OCI-LY1 (cell line): ENCODE measurements at regions not wholly inside any gene's neighbourhood (a gene's known extent, or its start where the extent isn't known, plus 50 kb on each side); places are given as distances from the start of the nearest gene placed in this dataset.

ENCODE experiments used
- H2AFZ ChIP-seq: fragments of 200-600 bp; sonication (generic), shearing (Covaris generic); 2 replicates; pipeline ENCODE4 v1.6.0; 2014; ENCODE audit warnings: antibody characterized with exemption, mild to moderate bottlenecking, low read length
- H3F3A ChIP-seq: fragments of 200-600 bp; sonication (generic), shearing (Covaris generic); 2 replicates; pipeline ENCODE4 v1.6.0; 2014; ENCODE audit warnings: mild to moderate bottlenecking, antibody characterized with exemption, low read length, moderate library complexity; ENCODE audit not compliant: insufficient read depth
- H3K27ac ChIP-seq: fragments of 200-600 bp; sonication (generic); 2 replicates; pipeline ENCODE4 v1.5.1; 2014; ENCODE audit warnings: low read length, mixed run types, mild to moderate bottlenecking, low read depth; ENCODE audit not compliant: poor library complexity, severe bottlenecking
- H3K27me3 ChIP-seq: fragments of 200-600 bp; sonication (generic); 2 replicates; pipeline ENCODE4 v1.6.0; 2014; ENCODE audit warnings: antibody characterized with exemption, mild to moderate bottlenecking, low read length, moderate library complexity; ENCODE audit not compliant: insufficient read depth
- H3K36me3 ChIP-seq: fragments of 200-600 bp; sonication (generic); 2 replicates; pipeline ENCODE4 v1.6.1; 2014; ENCODE audit warnings: mild to moderate bottlenecking, antibody characterized with exemption, low read length, moderate library complexity, mixed read lengths; ENCODE audit not compliant: insufficient read depth
- H3K4me1 ChIP-seq: fragments of 200-600 bp; sonication (generic); 2 replicates; pipeline ENCODE4 v1.5.1; 2014; ENCODE audit warnings: mild to moderate bottlenecking, low read length, moderate library complexity; ENCODE audit not compliant: insufficient read depth, severe bottlenecking
- H3K4me2 ChIP-seq: fragments of 200-600 bp; sonication (generic), shearing (Covaris generic); 2 replicates; pipeline ENCODE4 v1.6.1; 2014; ENCODE audit warnings: low read length
- H3K4me3 ChIP-seq: fragments of 200-600 bp; sonication (generic); 2 replicates; pipeline ENCODE4 v1.5.1; 2014; ENCODE audit warnings: low read length, low read depth, mild to moderate bottlenecking, mixed read lengths; ENCODE audit not compliant: poor library complexity, severe bottlenecking
- H3K79me2 ChIP-seq: fragments of 200-600 bp; shearing (Covaris generic); 2 replicates; pipeline ENCODE4 v1.6.1; 2016; ENCODE audit warnings: mixed run types, low read length, mixed read lengths; ENCODE audit not compliant: insufficient read depth
- H3K9ac ChIP-seq: fragments of 200-600 bp; sonication (generic), shearing (Covaris generic); 2 replicates; pipeline ENCODE4 v1.6.1; 2014; ENCODE audit warnings: mild to moderate bottlenecking, low read length, mixed read lengths
- H3K9me2 ChIP-seq: fragments of 200-600 bp; sonication (generic), shearing (Covaris generic); 2 replicates; pipeline ENCODE4 v1.6.1; 2014; ENCODE audit warnings: low read depth, mild to moderate bottlenecking, low read length, mixed read lengths
- H3K9me3 ChIP-seq: fragments of 200-600 bp; shearing (Covaris generic); 2 replicates; pipeline ENCODE4 v1.6.1; 2014; ENCODE audit warnings: low read length, mixed read lengths
- H4K20me1 ChIP-seq: fragments of 200-600 bp; sonication (generic), shearing (Covaris generic); 2 replicates; pipeline ENCODE4 v1.6.0; 2016; ENCODE audit warnings: mild to moderate bottlenecking, low read length; ENCODE audit not compliant: insufficient read depth
- CTCF ChIP-seq: fragments of 200-600 bp; sonication (generic), shearing (Covaris generic); IDR thresholded peaks from 2 replicates; pipeline ENCODE4 v1.5.1; 2017; ENCODE audit warnings: mild to moderate bottlenecking, antibody characterized with exemption, low read length, moderate library complexity, mixed read lengths
- EZH2 ChIP-seq: fragments of 200-600 bp; sonication (generic), shearing (Covaris generic); IDR thresholded peaks from 2 replicates; pipeline ENCODE4 v1.8.0; 2017; ENCODE audit warnings: borderline replicate concordance, mixed run types, mild to moderate bottlenecking, antibody characterized with exemption, low read length, moderate library complexity, mixed read lengths

- no peaks in the 10 kb centered on the region for H4K20me1 ChIP-seq
- no peaks in the 10 kb centered on the region for H3K9me2 ChIP-seq
- H3K4me1 ChIP-seq: no peaks in the 10 kb centered on the region
- H3K27ac ChIP-seq: no peak overlapping the region
- H3K9ac ChIP-seq: no peak overlapping the region
- H3K36me3 ChIP-seq: no peaks in the 10 kb centered on the region
- no peaks in the 10 kb centered on the region for H3K27me3 ChIP-seq
- H3K79me2 ChIP-seq: no peaks in the 10 kb centered on the region
- H2AFZ ChIP-seq: no peak overlapping the region
- H3K4me2 ChIP-seq: no peak overlapping the region
- H3K9me3 ChIP-seq: no peaks in the 10 kb centered on the region
- no peak overlapping the region for H3K4me3 ChIP-seq
- TF ChIP-seq CTCF: no peak
- TF ChIP-seq EZH2: no peak
- no peaks in the 10 kb centered on the region for H3F3A ChIP-seq
Measured at GRCh38 chr16:51949282-51949681, 597.7 kb downstream of the TOX3 start.

- Histone ChIP-seq H3K79me2 (no peaks in the 10 kb centered on the region), H3K4me1 (no peaks in the 10 kb centered on the region), H3K4me3 (no peak overlapping the region), H3K4me2 (no peak overlapping the region), H3K27ac (no peak overlapping the region), H3K9me2 (no peaks in the 10 kb centered on the region), H4K20me1 (no peaks in the 10 kb centered on the region), H3K9me3 (no peaks in the 10 kb centered on the region), H3K27me3 (no peaks in the 10 kb centered on the region), H3K36me3 (no peaks in the 10 kb centered on the region), H3F3A (no peaks in the 10 kb centered on the region), H2AFZ (no peak overlapping the region), H3K9ac (no peak overlapping the region)
- TF ChIP-seq CTCF (no peak), EZH2 (no peak)
Measured at GRCh38 chr16:51941412-51941811, 605.5 kb downstream of the TOX3 start.

- H4K20me1 ChIP-seq: no peaks in the 10 kb centered on the region
- H3K79me2 ChIP-seq: no peaks in the 10 kb centered on the region
- TF ChIP-seq EZH2 (no peak), CTCF (no peak)
- no peak overlapping the region for H3K4me3 ChIP-seq
- H3K9me2 ChIP-seq: no peaks in the 10 kb centered on the region
- H3K9ac ChIP-seq: no peak overlapping the region
- H2AFZ ChIP-seq: no peak overlapping the region
- no peak overlapping the region for H3K4me2 ChIP-seq
- H3K27ac ChIP-seq: no peak overlapping the region
- no peaks in the 10 kb centered on the region for H3K4me1 ChIP-seq
- no peaks in the 10 kb centered on the region for H3K36me3 ChIP-seq
- no peaks in the 10 kb centered on the region for H3K27me3 ChIP-seq
- H3F3A ChIP-seq: no peaks in the 10 kb centered on the region
- no peaks in the 10 kb centered on the region for H3K9me3 ChIP-seq
Measured at GRCh38 chr16:51940183-51940582, 606.8 kb downstream of the TOX3 start.
